Right hindlimb (tissue), 1 donor: ENCODE measurements at regions not wholly inside any gene's neighbourhood (a gene's known extent, or its start where the extent isn't known, plus 50 kb on each side); places are given as distances from the start of the nearest gene placed in this dataset.
"Not testable (repeated sequence)": the region's sequence is repeated elsewhere in the genome, so short reads cannot be mapped to it uniquely, and the experiment has no call there.

Source experiments
- DNase-seq: peaks from one replicate; pipeline ENCODE4 v3.0.0-alpha.2; 2018

DNA sequence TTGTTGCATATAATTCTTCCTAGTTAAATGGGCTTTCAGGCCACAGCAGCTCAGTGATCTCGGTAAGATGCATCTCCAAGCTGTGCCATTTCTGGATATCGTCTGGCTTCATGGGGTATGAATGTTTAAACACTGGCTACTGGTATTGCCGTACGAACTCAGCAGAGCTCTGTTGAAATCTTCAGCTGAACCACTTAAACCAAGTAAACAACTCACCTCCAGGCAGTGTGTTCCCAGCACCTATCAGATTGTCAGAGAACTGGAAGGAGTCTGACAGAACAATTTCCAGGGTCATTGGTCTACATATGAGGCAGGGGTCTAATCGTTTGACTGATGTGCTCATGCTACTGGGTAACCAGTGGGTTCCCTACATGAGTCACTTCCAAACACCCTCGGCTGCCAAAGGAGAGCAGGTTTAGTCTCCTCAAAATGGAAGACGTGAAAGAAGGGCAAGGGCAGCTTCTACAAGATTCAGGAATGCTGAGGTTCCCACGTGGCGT is 93.2 kb upstream of the BMAL1 start:
- no peak for DNase-seq

DNA sequence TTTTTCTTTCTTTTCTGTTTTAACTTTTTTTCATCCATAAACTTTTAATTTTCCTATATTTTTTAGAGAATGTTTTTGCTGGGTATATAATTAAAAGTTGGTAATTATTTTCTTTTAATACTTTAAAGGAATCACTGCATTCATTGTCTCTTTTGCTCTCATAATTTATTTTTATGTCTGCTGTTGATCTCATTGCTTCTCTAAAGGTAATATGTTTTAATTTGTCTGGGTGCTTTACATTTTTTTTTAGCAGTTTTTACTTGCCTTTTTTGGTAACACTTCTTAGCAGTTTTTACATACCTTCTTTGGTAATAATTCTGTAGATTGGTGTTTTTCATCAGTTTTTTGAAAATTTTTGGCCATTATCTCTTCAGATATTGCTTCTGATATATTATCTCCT is 89.4 kb upstream of the BMAL1 start:
- DNase-seq, result no peak

DNA sequence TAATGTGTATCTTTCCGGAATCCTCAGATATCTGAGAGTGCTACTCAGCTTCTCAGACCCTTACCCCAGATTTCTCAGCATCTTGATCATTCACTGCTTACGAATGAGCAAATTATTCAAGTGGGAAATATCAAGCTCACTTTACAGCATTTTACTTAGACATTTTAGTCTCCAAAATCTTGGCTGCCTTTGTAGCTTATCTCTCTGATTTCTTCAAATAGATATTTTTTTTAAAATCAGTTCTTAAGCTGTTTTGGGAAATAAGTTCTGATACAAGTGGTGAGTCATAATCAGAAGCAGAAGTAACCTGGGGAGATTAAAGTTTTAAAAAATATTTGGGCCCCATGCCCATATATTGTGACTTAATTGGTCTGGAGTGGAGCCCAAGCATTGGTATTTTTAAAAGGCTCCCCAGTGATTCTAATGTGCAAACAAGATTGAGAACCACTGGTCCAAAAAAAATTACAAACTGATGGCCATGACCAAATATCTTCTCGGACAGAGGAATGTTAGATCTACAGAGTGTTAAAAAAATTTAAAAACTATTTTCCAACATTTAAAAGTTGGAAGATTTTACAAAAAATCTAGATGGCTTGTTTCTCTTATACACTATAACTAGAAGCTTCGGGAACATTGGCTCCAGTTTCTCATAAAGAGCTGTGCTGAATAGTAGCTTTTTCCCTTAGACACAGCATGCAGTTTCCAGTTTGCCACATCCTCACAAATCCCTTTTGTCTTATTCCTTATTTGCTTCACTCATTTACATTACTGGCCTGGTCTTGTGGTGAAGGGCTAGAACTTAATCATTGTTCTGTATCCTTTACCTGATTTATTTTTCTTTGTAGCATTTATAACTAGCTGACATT is 87.8 kb upstream of the BMAL1 start:
- no peak for DNase-seq

DNA sequence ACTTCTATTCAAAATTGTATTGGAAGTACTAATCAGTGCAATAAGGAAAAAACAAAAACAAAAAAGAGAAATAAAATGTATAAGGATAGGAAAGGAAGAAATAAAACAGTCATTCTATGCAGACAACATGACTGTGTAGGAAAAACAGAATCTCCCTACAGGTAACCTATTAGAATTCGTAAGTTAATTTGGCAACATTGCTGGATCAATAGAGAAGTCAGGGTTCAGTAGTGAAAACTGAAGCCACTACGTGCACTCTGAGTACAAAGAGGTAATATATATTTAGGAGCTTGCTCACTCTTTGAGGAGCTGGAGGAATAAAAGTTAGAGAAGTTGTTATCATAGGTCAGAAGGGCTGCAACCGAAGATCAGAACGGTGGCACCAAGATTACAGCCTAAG is 84.0 kb upstream of the BMAL1 start:
- DNase-seq, result no peak

DNA sequence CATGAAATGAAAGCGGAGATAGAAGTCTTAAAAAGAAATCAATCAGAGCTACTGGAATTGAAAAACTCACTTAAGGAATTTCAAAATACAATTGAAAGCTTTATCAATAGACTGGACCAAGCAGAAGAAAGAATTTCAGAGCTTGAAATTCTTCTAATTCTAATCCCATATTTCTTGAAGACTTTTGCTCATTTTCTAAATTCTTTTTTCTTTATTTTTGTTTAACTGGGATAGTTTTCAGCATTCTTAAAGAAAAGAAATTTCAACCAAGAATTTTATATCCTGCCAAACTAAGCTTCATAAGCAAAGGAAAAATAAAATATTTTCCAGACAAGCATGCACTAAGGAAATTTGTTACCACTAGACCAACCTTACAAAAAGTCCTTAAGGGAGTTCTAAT is 80.2 kb upstream of the BMAL1 start:
- DNase-seq, result not testable (repeated sequence)

DNA sequence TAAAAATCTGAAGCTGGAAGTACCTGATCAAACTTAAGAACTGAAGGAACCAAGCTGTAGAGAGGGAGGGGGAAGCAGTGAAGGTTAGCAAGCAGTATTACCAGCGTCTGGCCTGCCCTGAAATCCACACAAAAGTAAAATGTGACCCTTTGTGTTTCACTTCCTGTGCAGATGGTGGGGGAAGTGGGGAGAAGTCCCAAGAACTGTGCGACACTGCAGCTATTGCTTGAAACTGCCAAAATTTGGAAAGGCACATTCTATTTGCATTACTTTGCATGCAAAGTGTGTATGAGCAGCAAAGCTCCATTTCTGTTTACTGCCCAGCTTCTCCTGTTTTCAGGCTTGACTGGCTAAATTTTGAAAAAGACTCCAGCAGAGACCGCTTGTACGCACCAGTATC is 72.1 kb upstream of the BMAL1 start:
- no peak for DNase-seq

DNA sequence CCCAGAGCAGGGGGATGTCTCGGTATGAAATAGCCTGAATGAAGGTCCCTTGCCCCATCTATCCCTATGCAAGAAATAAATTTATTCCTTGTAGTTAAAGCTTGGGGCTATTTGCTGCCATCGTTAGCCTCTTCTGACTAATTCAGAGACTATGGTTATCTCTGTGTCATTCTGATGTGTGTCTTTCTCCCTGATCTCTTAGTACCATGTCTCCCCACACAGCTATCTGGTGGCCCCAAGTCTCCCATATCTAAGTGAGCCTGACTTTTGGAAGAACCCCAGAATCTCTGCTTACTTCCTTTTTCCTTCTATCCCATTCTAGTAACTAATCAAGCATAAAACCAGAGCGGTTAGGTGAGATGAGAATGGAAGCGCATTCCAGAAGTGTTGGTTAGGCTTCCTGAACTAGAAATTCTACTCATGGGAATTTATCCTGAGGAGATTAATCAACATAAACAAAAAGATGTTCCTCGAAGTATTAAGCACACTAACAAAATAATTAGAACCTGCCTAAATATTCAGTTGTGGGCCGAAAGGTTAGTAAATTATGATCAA is 71.4 kb upstream of the BMAL1 start:
- DNase-seq, result no peak

DNA sequence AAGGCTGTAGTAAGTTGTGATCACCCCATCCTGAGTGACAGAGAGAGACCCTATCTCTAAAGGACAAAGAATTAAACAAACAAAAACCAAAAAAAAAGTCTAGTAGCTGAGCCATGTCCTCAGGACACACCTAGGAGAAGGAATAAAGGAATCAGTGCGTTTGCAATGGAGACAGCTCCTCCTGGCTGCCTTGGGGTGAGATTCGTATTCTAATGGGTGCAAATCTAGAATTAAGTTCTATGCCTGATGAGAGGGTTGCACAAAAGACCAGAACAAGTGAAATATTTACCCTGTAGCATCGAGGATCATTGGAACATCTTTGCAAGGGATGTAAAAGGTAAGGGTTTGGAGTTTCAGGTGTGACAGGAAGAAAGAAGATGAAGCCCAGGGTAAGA is 70.3 kb upstream of the BMAL1 start:
- DNase-seq, result no peak

DNA sequence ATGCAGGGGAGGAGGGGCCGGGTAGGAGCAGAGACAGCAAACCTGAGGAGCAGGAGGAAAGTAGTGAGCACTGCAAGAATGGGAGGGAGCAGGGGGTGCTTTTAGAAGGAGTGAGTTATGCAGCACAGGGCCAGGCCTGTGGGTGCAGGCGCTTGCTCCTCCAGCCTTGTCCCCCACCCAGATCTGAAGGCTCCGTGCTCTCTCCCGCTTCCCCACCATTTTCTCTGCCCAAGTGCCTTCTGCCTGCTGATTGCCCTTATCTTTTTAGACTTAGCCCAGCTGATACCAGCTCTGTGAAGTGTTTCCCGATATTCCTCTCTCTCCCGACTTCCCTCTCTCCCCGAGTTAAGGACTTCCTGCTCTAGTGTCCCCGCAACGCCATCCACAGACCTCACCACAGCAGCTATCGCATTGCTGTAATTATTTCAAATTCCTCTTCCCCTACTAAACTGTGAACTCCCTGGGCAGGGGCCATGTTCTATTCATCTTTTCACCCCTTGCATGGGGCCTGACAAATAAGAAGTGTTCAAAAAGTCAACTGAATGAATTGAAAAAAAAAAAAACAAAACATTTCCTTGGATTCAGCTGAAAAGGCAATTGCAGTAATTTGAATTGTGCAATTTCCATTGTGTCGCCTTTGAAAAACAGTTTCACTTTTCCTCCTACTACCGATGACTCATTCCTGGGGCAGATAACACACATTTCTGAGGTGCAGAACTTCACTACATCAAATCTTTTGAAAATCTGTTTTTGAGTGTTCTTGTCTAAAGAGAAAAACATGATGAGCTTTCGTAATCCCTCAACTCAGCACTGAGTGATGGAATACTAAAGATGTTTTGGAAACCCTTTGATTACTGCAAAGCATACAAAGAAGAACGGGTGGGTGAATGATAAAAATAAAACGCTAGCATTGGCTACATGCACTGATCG is 69.7 kb upstream of the BMAL1 start:
- no peak for DNase-seq

DNA sequence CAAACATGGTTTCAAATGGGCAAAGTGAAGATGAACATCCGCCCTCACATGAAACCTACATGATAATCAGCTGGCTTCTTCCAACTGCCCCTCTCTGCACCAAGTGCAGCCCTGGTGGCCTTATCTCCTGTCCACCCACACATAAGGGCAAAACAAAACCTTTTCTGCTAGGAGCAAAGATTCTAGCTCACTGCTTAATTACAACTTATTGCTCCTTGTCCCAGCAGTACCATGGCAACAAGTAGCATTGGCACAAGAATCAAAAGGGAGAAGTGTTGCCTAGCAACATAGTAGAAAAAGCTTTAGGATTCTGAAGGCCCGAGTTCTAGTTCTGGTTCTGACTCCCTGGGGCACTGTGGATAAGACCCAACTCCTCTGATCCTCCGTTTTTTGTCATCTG is 68.7 kb upstream of the BMAL1 start:
- no peak for DNase-seq

DNA sequence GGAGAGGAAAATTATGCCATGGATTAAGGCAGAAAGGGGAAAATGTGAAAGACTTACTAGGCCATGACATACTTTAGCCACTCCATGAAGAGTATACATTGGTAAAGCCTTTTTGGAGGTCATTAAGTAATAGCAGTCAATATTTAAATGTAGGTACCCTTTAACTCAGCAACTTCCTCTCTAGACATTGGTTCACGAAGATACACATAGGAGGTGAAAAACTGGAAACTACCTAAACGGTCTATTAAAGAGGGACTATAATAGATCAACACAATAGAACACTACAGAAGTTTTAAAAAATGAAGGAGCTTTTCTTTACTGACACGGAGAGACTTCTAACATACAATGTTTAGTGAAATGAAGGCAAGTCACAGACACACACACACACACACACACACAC is 68.2 kb upstream of the BMAL1 start:
- DNase-seq, result no peak

DNA sequence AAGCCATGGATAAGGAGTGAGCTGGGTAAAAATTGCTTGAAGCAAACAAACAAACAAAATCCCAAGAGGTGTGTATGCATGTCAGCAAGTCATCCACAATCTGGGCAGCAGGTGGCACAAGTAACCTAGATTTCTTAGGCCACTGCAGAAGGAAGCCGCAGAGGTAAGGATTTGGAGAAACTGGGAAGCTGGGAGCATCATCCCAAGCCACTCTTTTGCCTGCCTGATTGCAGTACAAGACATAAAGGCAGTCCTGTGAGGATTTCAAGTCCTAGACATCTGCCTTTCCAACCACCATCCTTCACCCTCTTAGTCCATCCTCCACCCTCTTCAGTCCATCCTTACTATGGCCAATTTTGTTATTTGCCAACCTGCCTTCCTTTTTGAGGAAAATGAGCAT is 67.2 kb upstream of the BMAL1 start:
- peak; percentile 50 for DNase-seq

DNA sequence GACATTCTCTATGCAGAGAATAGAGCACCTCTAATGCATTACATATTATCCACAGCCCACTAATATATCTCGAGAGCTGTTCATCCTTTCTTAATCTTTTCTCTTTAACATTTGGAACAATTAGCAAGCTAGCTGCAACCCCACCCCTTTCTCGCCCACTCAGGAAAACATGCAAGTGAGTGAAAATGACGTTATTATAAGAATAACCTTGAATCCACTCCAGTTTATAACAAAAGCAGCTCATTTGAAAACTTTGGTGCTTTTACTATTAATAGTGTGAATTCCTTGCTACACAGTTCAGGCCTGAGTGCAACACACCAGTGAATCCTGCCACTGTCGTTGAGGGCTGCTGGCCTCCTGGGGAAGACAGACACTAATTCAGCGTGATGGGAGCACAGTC is 63.3 kb upstream of the BMAL1 start:
- DNase-seq, result no peak

DNA sequence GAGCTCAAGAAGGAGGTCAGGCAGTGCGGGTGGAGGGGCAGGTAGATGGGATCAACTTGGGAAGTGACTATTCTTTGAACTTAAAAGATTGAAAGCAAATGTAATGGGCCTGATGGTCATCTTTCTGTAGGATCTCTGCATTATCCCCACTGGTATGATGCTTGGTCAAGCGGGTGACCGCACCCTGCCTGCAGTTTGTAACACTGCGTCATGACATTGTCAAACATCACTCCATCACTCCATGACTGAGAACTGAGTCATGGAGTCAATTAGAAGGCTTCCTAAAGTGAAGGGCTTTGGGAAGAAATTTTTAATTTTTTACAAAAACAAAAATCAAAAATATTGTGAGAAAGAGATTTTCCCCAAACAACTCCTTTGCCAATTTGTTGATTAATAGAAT is 62.4 kb upstream of the BMAL1 start:
- DNase-seq, result no peak

DNA sequence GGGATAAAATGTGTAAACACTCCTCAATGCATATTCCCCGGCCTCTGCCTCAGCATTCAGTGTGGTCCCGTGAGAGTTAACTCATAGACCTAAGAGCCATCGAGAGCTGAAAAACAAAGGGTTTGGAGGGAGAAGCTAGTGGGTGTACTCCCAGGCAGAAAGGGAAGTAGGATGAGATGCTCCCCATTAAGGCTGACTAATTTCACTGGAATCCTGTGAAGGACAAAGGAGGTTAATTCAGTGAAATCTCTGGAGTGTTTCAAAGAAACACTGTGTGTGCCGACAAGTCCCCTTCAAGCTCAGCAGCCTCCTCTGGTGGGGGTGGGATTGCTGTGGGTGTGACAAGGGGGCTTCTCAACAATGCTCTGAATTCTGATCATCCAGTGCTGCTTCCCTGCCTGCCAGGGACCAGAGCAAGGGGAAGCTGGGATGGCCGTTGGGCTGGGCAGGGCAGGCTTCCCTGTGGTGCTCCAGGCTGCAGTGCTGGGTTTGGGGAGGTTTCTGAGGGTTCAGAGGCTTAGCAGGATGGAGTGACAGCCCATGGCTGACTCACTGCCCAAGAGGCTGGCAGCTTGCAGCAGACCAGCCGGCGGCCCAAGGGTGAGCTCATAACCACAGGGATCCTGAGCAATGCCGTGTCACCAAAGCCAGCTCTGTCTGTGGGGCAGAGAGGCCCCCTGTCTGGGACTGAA is 61.4 kb upstream of the BMAL1 start:
- DNase-seq, result no peak

DNA sequence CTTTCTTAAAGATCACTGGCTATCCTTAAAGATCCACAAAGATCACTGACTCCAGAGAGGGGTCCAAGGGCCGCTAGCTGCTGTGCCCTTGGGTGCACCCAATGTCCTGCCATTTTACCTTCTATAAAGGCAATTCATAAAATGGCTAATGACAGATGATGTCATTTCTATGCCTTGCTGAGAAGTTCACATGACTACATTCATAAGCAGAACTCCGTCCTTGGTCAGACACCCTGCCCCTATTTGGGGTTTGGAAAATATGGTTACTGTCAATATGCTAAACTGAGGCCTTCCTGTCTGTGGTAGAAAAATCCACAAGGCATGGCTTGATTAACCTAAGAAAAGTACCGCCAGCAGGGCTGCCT is 60.9 kb upstream of the BMAL1 start:
- no peak for DNase-seq

DNA sequence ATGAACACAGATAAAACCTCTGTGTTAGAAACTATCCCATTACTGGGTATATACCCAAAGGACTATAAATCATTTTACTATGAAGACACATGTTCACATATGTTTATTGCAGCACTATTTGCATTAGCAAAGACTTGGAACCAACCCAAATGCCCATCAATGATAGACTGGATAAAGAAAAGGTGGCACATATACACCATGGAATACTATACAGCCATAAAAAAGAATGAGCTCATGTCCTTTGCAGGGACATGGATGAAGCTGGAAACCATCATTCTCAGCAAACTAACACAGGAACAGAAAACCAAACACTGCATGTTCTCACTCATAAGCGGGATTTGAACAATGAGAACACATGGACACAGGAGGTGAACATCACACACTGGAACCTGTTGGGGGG is 58.9 kb upstream of the BMAL1 start:
- not testable (repeated sequence) for DNase-seq

DNA sequence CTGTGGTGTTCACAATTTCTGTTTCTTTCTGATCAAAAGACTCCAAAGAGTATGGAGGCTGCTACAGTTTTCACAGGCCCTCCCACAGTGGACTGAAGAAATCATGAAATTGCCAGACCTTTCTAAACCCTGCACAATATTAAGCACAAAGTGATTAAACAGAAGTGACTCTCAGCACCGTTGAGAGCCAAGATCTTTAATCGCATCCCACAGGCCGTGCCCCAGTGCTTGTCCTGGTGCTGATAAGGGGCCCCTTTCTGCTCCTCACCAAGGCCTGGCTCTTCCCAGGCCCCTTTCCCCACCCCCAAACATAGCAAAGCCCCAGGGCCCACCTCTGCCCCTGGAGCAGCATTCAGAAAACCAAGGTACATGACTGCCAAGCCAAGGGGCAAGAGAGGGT is 57.4 kb upstream of the BMAL1 start:
- DNase-seq, result no peak

DNA sequence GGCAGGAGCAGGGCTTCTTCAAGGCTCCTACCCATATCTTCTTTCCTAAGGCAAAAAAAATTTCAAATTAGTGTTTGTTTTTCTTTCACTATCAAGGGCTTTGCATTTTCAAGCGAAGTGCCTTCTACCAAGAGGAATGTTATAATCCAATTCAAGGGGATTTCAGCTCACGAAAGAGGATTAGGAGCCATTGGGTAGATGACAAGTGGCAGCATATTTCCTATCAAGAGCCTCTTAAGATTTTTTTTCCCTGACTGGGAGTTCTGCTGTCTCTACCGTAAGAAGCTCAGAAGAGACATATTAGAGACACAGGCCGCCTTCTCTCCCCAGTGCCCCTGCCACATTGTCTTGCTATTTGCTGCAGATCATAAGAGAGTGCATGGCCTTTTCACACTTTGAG is 55.9 kb upstream of the BMAL1 start:
- no peak for DNase-seq

DNA sequence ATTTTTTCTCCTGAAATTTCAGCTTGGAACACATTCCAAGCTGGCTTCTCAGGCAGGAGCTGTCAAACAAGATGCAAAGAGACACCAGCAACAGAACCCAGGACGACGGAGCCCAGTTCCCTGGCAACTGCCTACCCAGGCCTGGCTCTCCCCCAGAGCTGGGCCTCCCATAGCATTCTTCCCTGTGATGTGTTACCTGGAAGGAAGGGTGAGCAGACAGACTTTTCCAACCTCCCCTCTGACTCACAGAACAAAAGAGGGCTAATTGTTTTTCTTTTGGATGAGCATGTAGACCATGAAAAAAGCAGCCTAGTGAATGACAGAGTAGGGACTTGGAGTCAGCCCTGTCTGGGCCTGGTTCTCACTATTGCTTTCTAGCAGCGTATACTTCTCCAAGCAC is 55.3 kb upstream of the BMAL1 start:
- no peak for DNase-seq

DNA sequence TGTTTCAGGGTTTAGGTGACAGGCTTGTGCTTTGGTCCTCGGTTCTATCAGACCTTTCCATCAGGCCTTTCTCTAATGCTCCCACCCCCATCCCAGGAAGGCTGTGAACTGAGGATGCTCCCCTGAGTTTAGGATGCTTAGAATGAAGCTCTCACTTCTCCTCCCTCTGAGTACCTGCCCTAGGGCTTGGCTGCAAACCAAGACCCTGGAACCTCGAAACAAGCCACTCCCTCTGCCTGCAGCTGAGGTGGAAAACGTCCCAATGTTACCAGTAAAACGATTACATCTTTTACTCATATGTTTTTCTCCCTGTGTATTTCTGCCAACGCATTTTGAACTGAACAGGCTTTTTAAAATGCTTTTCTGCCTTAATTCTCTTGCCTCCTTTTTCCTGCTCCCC is 54.5 kb upstream of the BMAL1 start:
- DNase-seq, result no peak

DNA sequence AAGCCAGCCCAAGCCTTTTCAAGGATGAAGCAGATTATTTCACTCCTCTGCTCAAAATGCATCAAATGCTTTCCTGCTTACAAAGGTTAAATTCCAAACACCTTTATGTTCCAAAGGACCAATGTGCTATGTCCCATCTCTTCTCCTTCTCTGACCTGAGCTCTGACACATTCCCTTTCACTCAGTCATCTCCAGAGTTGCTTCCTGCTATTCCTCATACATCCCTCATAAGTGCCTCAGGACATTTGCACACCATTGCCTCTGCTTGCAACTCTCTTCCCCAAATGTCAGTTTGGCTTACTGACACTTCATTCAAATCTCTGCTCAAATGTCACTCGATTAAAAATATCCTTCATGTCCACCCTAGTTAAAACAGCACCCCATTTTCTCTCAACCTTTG is 53.3 kb upstream of the BMAL1 start:
- no peak for DNase-seq
